ENCODE measurements at regions not wholly inside any gene's neighbourhood (a gene's known extent, or its start where the extent isn't known, plus 50 kb on each side); places are given as distances from the start of the nearest gene placed in this dataset.

GRCh38 chrX:145099204-145099603 lies 148.1 kb upstream of the SPANXN1 start:
- TF ChIP-seq CTCF (conservative IDR thresholded peaks at IDR 0.05; ENCODE audit: low read depth, low read length) (no peak), EZH2 (IDR thresholded peaks at IDR 0.05; ENCODE audit: low read length, unreplicated experiment) (no peak), EZH2phosphoT487 (IDR thresholded peaks at IDR 0.05; ENCODE audit: borderline replicate concordance, low read length) (no peak)

Data from PC-3 (cell line).